ENCODE measurements at regions not wholly inside any gene's neighbourhood (a gene's known extent, or its start where the extent isn't known, plus 50 kb on each side); places are given as distances from the start of the nearest gene placed in this dataset.
A peak's percentile ranks its signal among the peaks of the same experiment; 100 is the strongest.
"Not testable (repeated sequence)": the region's sequence is repeated elsewhere in the genome, so short reads cannot be mapped to it uniquely, and the experiment has no call there.

GRCh38 chr6:63010962-63011361, 200.3 kb upstream of the FKBP1C start:
- DNase-seq (ENCODE audit: low spot score); ATAC-seq: not testable (repeated sequence)

GRCh38 chr6:63014290-63014689, 197.0 kb upstream of the FKBP1C start:
- ATAC-seq: no peak

GRCh38 chr6:63022631-63023030, 188.6 kb upstream of the FKBP1C start:
- no peak for ATAC-seq
- no peak for DNase-seq (ENCODE audit: low spot score)

More at GRCh38 chr6:63014290-63014689, 197.0 kb upstream of the FKBP1C start:
- no peak for DNase-seq (ENCODE audit: low spot score)

- ATAC-seq (no peak), DNase-seq (ENCODE audit: low spot score) (no peak)
Measured at GRCh38 chr6:63023726-63024125, 187.5 kb upstream of the FKBP1C start.

GRCh38 chr6:63049216-63049615, 162.1 kb upstream of the FKBP1C start:
- DNase-seq (ENCODE audit: low spot score): no peak
- ATAC-seq: no peak

- ATAC-seq: not testable (repeated sequence)
Measured at GRCh38 chr6:63053206-63053605, 158.1 kb upstream of the FKBP1C start.

GRCh38 chr6:63058601-63059000, 152.7 kb upstream of the FKBP1C start:
- ATAC-seq (no peak), DNase-seq (ENCODE audit: low spot score) (no peak)

More at GRCh38 chr6:63053206-63053605, 158.1 kb upstream of the FKBP1C start:
- not testable (repeated sequence) for DNase-seq (ENCODE audit: low spot score)

GRCh38 chr6:63063631-63064271, 147.5 kb upstream of the FKBP1C start:
- ATAC-seq: no peak
- no peak for DNase-seq (ENCODE audit: low spot score)

GRCh38 chr6:63066055-63066704, 145.1 kb upstream of the FKBP1C start:
- ATAC-seq (peak; percentile 75), DNase-seq (ENCODE audit: low spot score) (no peak)

GRCh38 chr6:63094947-63095346, 116.3 kb upstream of the FKBP1C start:
- ATAC-seq: no peak
- no peak for DNase-seq (ENCODE audit: low spot score)

GRCh38 chr6:63097222-63097621, 114.0 kb upstream of the FKBP1C start:
- DNase-seq (ENCODE audit: low spot score) (no peak), ATAC-seq (no peak)

GRCh38 chr6:63098789-63099188, 112.5 kb upstream of the FKBP1C start:
- DNase-seq (ENCODE audit: low spot score) (no peak), ATAC-seq (no peak)

- DNase-seq (ENCODE audit: low spot score): no peak
- no peak for ATAC-seq
Measured at GRCh38 chr6:63099772-63100459, 111.4 kb upstream of the FKBP1C start.

GRCh38 chr6:63114610-63115211, 96.6 kb upstream of the FKBP1C start:
- ATAC-seq: no peak
- DNase-seq (ENCODE audit: low spot score): no peak

GRCh38 chr6:63121166-63121565, 90.1 kb upstream of the FKBP1C start:
- no peak for DNase-seq (ENCODE audit: low spot score)
- ATAC-seq: peak; percentile 78

GRCh38 chr6:63140114-63140513, 71.2 kb upstream of the FKBP1C start:
- ATAC-seq: peak; percentile 87
- DNase-seq (ENCODE audit: low spot score): no peak

GRCh38 chr6:63140692-63141318, 70.5 kb upstream of the FKBP1C start:
- no peak for ATAC-seq

GRCh38 chr6:63149730-63150129, 61.5 kb upstream of the FKBP1C start:
- no peak for ATAC-seq
- DNase-seq (ENCODE audit: low spot score): no peak

More at GRCh38 chr6:63140692-63141318, 70.5 kb upstream of the FKBP1C start:
- no peak for DNase-seq (ENCODE audit: low spot score)

GRCh38 chr6:63154535-63154934, 56.7 kb upstream of the FKBP1C start:
- DNase-seq (ENCODE audit: low spot score) (no peak), ATAC-seq (no peak)
